A549 (cell line): ENCODE measurements at regions not wholly inside any gene's neighbourhood (a gene's known extent, or its start where the extent isn't known, plus 50 kb on each side); places are given as distances from the start of the nearest gene placed in this dataset.

Experiments
- ATAC-seq, 2 experiments: fragments of 200-7000 bp in 1 of 2; fragments of >200 bp in 1 of 2; cut with Nextera tagmentation in 1 of 2; cut with Tn5 transposase in 1 of 2; 3 replicates each; pipeline versions ENCODE4 v1.8.0 to v1.9.1; 2018 to 2020; ENCODE audit warnings: mild to moderate bottlenecking in 1 of 2, moderate library complexity in 1 of 2
- CTCF ChIA-PET: fragments of 300-600 bp; sonication (Branson Sonifier 250); formaldehyde crosslinking; extraction: SDS; loops from one replicate; lab custom pipeline; 2021; ENCODE audit warnings: antibody characterized with exemption, inconsistent platforms; lab: Yijun Ruan, JAX
- POLR2A ChIA-PET: fragments of 350-600 bp; formaldehyde crosslinking; extraction: SDS; loops from one replicate; lab custom pipeline; 2021; ENCODE audit warnings: antibody characterized with exemption, inconsistent platforms; lab: Yijun Ruan, JAX
- DNase-seq, 2 experiments: peaks; one replicate each; pipeline versions ENCODE4 v3.0.0 to v3.0.0-alpha.2; 2011 to 2016; ENCODE audit warnings: low read depth in 1 of 2, low spot score in 1 of 2
- FAIRE-seq: peaks from 2 replicates; lab custom pipeline; 2011; peaks lifted over from hg19 to GRCh38; lab: Jason Lieb, UNC
- H3K27ac ChIP-seq, 2 experiments: fragments of >200 bp; sonication (Bioruptor Twin); formaldehyde crosslinking; 3 replicates each; pipeline ENCODE4 v1.5.1; 2016 to 2017
- H3K4me1 ChIP-seq: fragments of >200 bp; sonication (Bioruptor Twin); formaldehyde crosslinking; 3 replicates; pipeline ENCODE4 v1.6.1; 2016
- H3K4me2 ChIP-seq: fragments of >200 bp; sonication (Bioruptor Twin); formaldehyde crosslinking; 3 replicates; pipeline ENCODE4 v1.6.1; 2016
- H3K4me3 ChIP-seq: fragments of >200 bp; sonication (Bioruptor Twin); formaldehyde crosslinking; 3 replicates; pipeline ENCODE4 v1.5.1; 2016
- H3K9me3 ChIP-seq: fragments of >200 bp; sonication (Bioruptor Twin); formaldehyde crosslinking; 3 replicates; pipeline ENCODE4 v1.6.1; 2016
- BCL3 ChIP-seq: fragments of >200 bp; sonication (Bioruptor Twin); formaldehyde crosslinking; IDR thresholded peaks from 3 replicates; pipeline ENCODE4 v1.6.1; 2016
- BHLHE40 ChIP-seq: IDR thresholded peaks from 2 replicates; pipeline ENCODE4 v1.6.1; 2012; ENCODE audit warnings: low read depth, low read length, inconsistent platforms
- CBX2 ChIP-seq: fragments of 200-600 bp; sonication (generic); IDR thresholded peaks from 2 replicates; pipeline ENCODE4 v1.6.1; 2016; ENCODE audit warnings: low read depth, mild to moderate bottlenecking, borderline replicate concordance
- CBX8 ChIP-seq: fragments of 200-600 bp; sonication (generic); IDR thresholded peaks from 2 replicates; pipeline ENCODE4 v1.6.1; 2016
- EHF ChIP-seq: fragments of 250-450 bp; sonication (Bioruptor Pico); IDR thresholded peaks from 2 replicates; pipeline ENCODE4 v1.5.0; 2020; ENCODE audit warnings: mild to moderate bottlenecking
- EHMT2 ChIP-seq: fragments of 200-600 bp; sonication (generic); IDR thresholded peaks from 2 replicates; pipeline ENCODE4 v1.6.1; 2016; ENCODE audit warnings: antibody characterized with exemption, low read depth, mild to moderate bottlenecking, moderate library complexity
- ELK1 ChIP-seq: fragments of 150-350 bp; IDR thresholded peaks from 2 replicates; pipeline ENCODE4 v1.6.1; 2014; ENCODE audit warnings: low read depth, mild to moderate bottlenecking, low read length
- ESRRA ChIP-seq: fragments of 150-350 bp; IDR thresholded peaks from 2 replicates; pipeline ENCODE4 v1.6.1; 2014; ENCODE audit warnings: mild to moderate bottlenecking, low read length, borderline replicate concordance
- FOSL2 ChIP-seq, 2 experiments: fragments of 450-650 bp in 1 of 2; fragments of >200 bp in 1 of 2; sonication (Bioruptor Twin) in 1 of 2; formaldehyde crosslinking; IDR thresholded peaks; 2 replicates each; pipeline versions ENCODE4 v1.5.0 to v1.6.1; 2016 to 2020; ENCODE audit warnings: mild to moderate bottlenecking in 1 of 2, moderate library complexity in 1 of 2
- FOXS1 ChIP-seq: fragments of 250-450 bp; sonication (Bioruptor Pico); IDR thresholded peaks from 2 replicates; pipeline ENCODE4 v1.5.0; 2020; ENCODE audit warnings: mild to moderate bottlenecking, moderate library complexity
- HEYL ChIP-seq: fragments of 250-450 bp; sonication (Bioruptor Pico); IDR thresholded peaks from 2 replicates; pipeline ENCODE4 v1.8.0; 2021; ENCODE audit warnings: mild to moderate bottlenecking, moderate library complexity
- HMGXB4 ChIP-seq: fragments of 250-450 bp; sonication (Bioruptor Pico); IDR thresholded peaks from 2 replicates; pipeline ENCODE4 v1.5.0; 2021; ENCODE audit warnings: mild to moderate bottlenecking, moderate library complexity, borderline replicate concordance
- HOXA7 ChIP-seq: fragments of 250-450 bp; sonication (Bioruptor Pico); IDR thresholded peaks from 2 replicates; pipeline ENCODE4 v1.5.0; 2020; ENCODE audit warnings: mild to moderate bottlenecking, moderate library complexity
- HOXB5 ChIP-seq: fragments of 250-450 bp; sonication (Bioruptor Pico); IDR thresholded peaks from 2 replicates; pipeline ENCODE4 v1.5.0; 2020; ENCODE audit warnings: mild to moderate bottlenecking, moderate library complexity
- JUNB ChIP-seq: fragments of >200 bp; sonication (Bioruptor Twin); formaldehyde crosslinking; IDR thresholded peaks from 2 replicates; pipeline ENCODE4 v1.6.1; 2016
- MAFK ChIP-seq: fragments of 450-650 bp; IDR thresholded peaks from 2 replicates; pipeline ENCODE4 v1.6.1; 2014; ENCODE audit not compliant: partially characterized antibody
- MAZ ChIP-seq: fragments of 150-350 bp; IDR thresholded peaks from 2 replicates; pipeline ENCODE4 v1.6.1; 2014; ENCODE audit warnings: antibody characterized with exemption, low read depth, low read length, borderline replicate concordance
- NFE2L2 ChIP-seq: fragments of 150-350 bp; conservative IDR thresholded peaks from 2 replicates; pipeline ENCODE4 v1.6.1; 2014; ENCODE audit warnings: low read length
- NR3C1 ChIP-seq: fragments of >200 bp; sonication (Bioruptor Twin); formaldehyde crosslinking; IDR thresholded peaks from 3 replicates; pipeline ENCODE4 v1.6.1; 2017
- RARB ChIP-seq: fragments of 250-450 bp; sonication (Bioruptor Pico); IDR thresholded peaks from 2 replicates; pipeline ENCODE4 v1.8.0; 2021; ENCODE audit warnings: mild to moderate bottlenecking, moderate library complexity
- REST ChIP-seq: fragments of 200-600 bp; sonication (generic); IDR thresholded peaks from 2 replicates; pipeline ENCODE4 v1.6.1; 2016; ENCODE audit warnings: antibody characterized with exemption, mild to moderate bottlenecking, moderate library complexity
- RFX5 ChIP-seq: fragments of 450-650 bp; IDR thresholded peaks from 2 replicates; pipeline ENCODE4 v1.7.1; 2014; ENCODE audit warnings: antibody characterized with exemption, mild to moderate bottlenecking, moderate library complexity
- RNF2 ChIP-seq: fragments of 200-600 bp; sonication (generic); IDR thresholded peaks from 2 replicates; pipeline ENCODE4 v1.6.1; 2016; ENCODE audit warnings: low read depth, mild to moderate bottlenecking, antibody characterized with exemption, moderate library complexity, borderline replicate concordance
- SMC3 ChIP-seq: fragments of >200 bp; sonication (Bioruptor Twin); formaldehyde crosslinking; IDR thresholded peaks from 3 replicates; pipeline ENCODE4 v1.6.1; 2018; ENCODE audit warnings: inconsistent platforms
- USF2 ChIP-seq: fragments of 450-650 bp; IDR thresholded peaks from 2 replicates; pipeline ENCODE4 v1.6.1; 2014; ENCODE audit warnings: antibody characterized with exemption
- ZNF302 ChIP-seq: fragments of 250-450 bp; sonication (Bioruptor Pico); IDR thresholded peaks from 2 replicates; pipeline ENCODE4 v1.9.0; 2021; ENCODE audit warnings: inconsistent platforms, mild to moderate bottlenecking, moderate library complexity
- ZSCAN20 ChIP-seq: fragments of 250-450 bp; sonication (Bioruptor Pico); IDR thresholded peaks from 2 replicates; pipeline ENCODE4 v1.8.0; 2022; ENCODE audit warnings: mild to moderate bottlenecking, moderate library complexity
- WGBS: methylation state at CpG from one replicate; pipeline ENCODE4 v1.1.6; 2017; ENCODE audit errors: missing lambda C conversion rate; 5-methylcytosine and 5-hydroxymethylcytosine counted together

- no peak for TF ChIP-seq MAFK
- TF ChIP-seq HEYL (CRISPR knock-in tag) = no peak
- no peak for TF ChIP-seq RARB
- no peak for TF ChIP-seq ZSCAN20 (CRISPR knock-in tag)
- TF ChIP-seq FOXS1 (CRISPR knock-in tag) = no peak
- TF ChIP-seq ZNF302 (CRISPR knock-in tag) = no peak
- TF ChIP-seq ELK1 = no peak
- TF ChIP-seq HOXB5 (CRISPR knock-in tag) = no peak
- TF ChIP-seq EHF (CRISPR knock-in tag) = no peak
- no peak for TF ChIP-seq FOSL2 (IDR thresholded peaks at IDR 0.05)
- no peak for TF ChIP-seq FOSL2 (CRISPR knock-in tag; IDR thresholded peaks at IDR 0.05)
Observed at GRCh38 chr12:86950043-86950442, 693.9 kb upstream of the MGAT4C start (continued).

- 68% methylated on average over 1 of the region's 1 CpG for whole genome bisulfite sequencing
- H3K4me2 ChIP-seq = no peak overlapping the region
- no peak for TF ChIP-seq RNF2
- no peak for TF ChIP-seq SMC3
- TF ChIP-seq RFX5 = no peak
- no peak for TF ChIP-seq EHMT2
- no peak for TF ChIP-seq MAFK
- no peak for TF ChIP-seq HOXA7 (CRISPR knock-in tag)
- no peak for TF ChIP-seq USF2
- no peak for TF ChIP-seq ESRRA
- TF ChIP-seq NFE2L2 = no peak
- no peak for TF ChIP-seq BHLHE40
- no peak for TF ChIP-seq CBX2
- no peak for TF ChIP-seq REST
- no peak for TF ChIP-seq HMGXB4 (CRISPR knock-in tag)
- TF ChIP-seq MAZ = no peak
- TF ChIP-seq NR3C1 = no peak
- no peak for TF ChIP-seq HEYL (CRISPR knock-in tag)
- no peak for TF ChIP-seq JUNB
- TF ChIP-seq BCL3 = no peak
- no peak for TF ChIP-seq CBX8
- no peaks in the 10 kb centered on the region for H3K9me3 ChIP-seq
- CTCF ChIA-PET = no interaction called here
- FAIRE-seq (no peak), DNase-seq (no peak), ATAC-seq (no peak)
- no peak overlapping the region for H3K27ac ChIP-seq
- POLR2A ChIA-PET = no interaction called here
- H3K4me3 ChIP-seq = no peak overlapping the region
- no peaks in the 10 kb centered on the region for H3K4me1 ChIP-seq
Observed at GRCh38 chr12:86948851-86949250, 692.7 kb upstream of the MGAT4C start.
